ENCODE measurements at regions not wholly inside any gene's neighbourhood (a gene's known extent, or its start where the extent isn't known, plus 50 kb on each side); places are given as distances from the start of the nearest gene placed in this dataset.

- Histone ChIP-seq H3K79me2 (ENCODE audit: control insufficient read depth in 1 of 2, insufficient read depth in 2 of 2, low read length in 2 of 2) (no peaks in the 10 kb centered on the region), H2BK120ac (replicated peaks; ENCODE audit: low read depth, low read length) (no peak overlapping the region), H3K9ac (replicated peaks in 1 of 4; ENCODE audit: extremely low read depth in 1 of 4, low read depth in 3 of 4, low read length in 3 of 4) (no peak overlapping the region), H4K91ac (replicated peaks; ENCODE audit: insufficient read length, low read length) (no peak overlapping the region), H3K4me1 (replicated peaks in 1 of 4; ENCODE audit: control insufficient read depth in 3 of 4, insufficient read depth in 4 of 4, low read length in 3 of 4) (no peaks in the 10 kb centered on the region), H3K18ac (ENCODE audit: extremely low read depth, low read length) (no peak overlapping the region), H3K27ac (ENCODE audit: low read depth, low read length) (no peak overlapping the region), H4K8ac (ENCODE audit: extremely low read depth, insufficient read depth, low read length) (no peak overlapping the region), H3K27me3 (replicated peaks in 1 of 4; ENCODE audit: control insufficient read depth in 3 of 4, extremely low read depth in 1 of 4, insufficient read depth in 3 of 4, low read length in 3 of 4) (no peaks in the 10 kb centered on the region), H3K23ac (ENCODE audit: insufficient read length) (no peak overlapping the region), H2BK20ac (ENCODE audit: low read length) (no peak overlapping the region), H3K9me3 (ENCODE audit: insufficient read depth in 2 of 2, low read depth in 1 of 2, low read length in 1 of 2) (no peaks in the 10 kb centered on the region; a peak in 1 of 4 replicates), H2BK12ac (ENCODE audit: low read depth, low read length) (no peak overlapping the region), H2AK5ac (ENCODE audit: low read depth, low read length) (no peak overlapping the region), H2AFZ (ENCODE audit: low read length) (no peak overlapping the region), H4K20me1 (replicated peaks in 1 of 2; ENCODE audit: control insufficient read depth in 1 of 2, insufficient read depth in 2 of 2, low read length in 2 of 2) (no peaks in the 10 kb centered on the region), H3K56ac (replicated peaks; ENCODE audit: insufficient read length, low read depth, low read length) (peak overlapping the region; percentile 52), H3K4me2 (ENCODE audit: insufficient read depth in 1 of 2, low read depth in 2 of 2, low read length in 2 of 2) (no peak overlapping the region), H4K5ac (ENCODE audit: insufficient read length, low read depth, low read length) (no peak overlapping the region), H3K4ac (replicated peaks; ENCODE audit: insufficient read length, low read depth, low read length) (no peak overlapping the region), H3K79me1 (ENCODE audit: low read depth, low read length) (no peaks in the 10 kb centered on the region), H2BK15ac (ENCODE audit: low read length) (no peak overlapping the region), H3K23me2 (ENCODE audit: low read depth, low read length) (peaks cover 5% of the 10 kb centered on the region; the same call in 1 of the 2 replicates), H3K36me3 (ENCODE audit: control insufficient read depth in 2 of 4, insufficient read depth in 4 of 4, low read length in 3 of 4) (no peaks in the 10 kb centered on the region), H2BK5ac (ENCODE audit: low read depth, low read length) (no peak overlapping the region), H3K4me3 (ENCODE audit: extremely low read depth in 1 of 4, insufficient read depth in 2 of 4, low read depth in 3 of 4, low read length in 4 of 4) (no peak overlapping the region), H3K14ac (ENCODE audit: insufficient read length) (no peak overlapping the region)
- TF ChIP-seq EZH2 (IDR thresholded peaks at IDR 0.05; ENCODE audit: low read depth, low read length, severe bottlenecking): no peak
- TF ChIP-seq, protein P1, sequence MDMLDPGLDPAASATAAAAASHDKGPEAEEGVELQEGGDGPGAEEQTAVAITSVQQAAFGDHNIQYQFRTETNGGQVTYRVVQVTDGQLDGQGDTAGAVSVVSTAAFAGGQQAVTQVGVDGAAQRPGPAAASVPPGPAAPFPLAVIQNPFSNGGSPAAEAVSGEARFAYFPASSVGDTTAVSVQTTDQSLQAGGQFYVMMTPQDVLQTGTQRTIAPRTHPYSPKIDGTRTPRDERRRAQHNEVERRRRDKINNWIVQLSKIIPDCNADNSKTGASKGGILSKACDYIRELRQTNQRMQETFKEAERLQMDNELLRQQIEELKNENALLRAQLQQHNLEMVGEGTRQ (IDR thresholded peaks at IDR 0.05; ENCODE audit: low read length): no peak
- TF ChIP-seq TCF12 (IDR thresholded peaks at IDR 0.05; ENCODE audit: low read depth, low read length): no peak
- no peak for TF ChIP-seq FOSL1 (IDR thresholded peaks at IDR 0.05; ENCODE audit: insufficient read depth, low read depth, low read length)
- 90% methylated on average over 4 of the region's 4 CpGs; no CpG with 5 or more reads in 1 of the 2 experiments for WGBS, 2 experiments (ENCODE audit: extremely low coverage in 1 of 2, insufficient coverage in 1 of 2, insufficient read length in 1 of 2, insufficient replicate concordance in 2 of 2, low coverage in 1 of 2, low lambda C conversion rate in 2 of 2, missing lambda C conversion rate in 1 of 2)
- no peak for DNase-seq (ENCODE audit: low read depth in 1 of 2, low spot score in 2 of 2)
- ChIA-PET CTCF (ENCODE audit: partially characterized antibody) (interaction anchor here (1.7 to 2.1 kb wide), 2 partner anchors 12 to 62 kb away, joined by 5 to 11 read pairs; no protein-coding TSS in a partner anchor), POLR2A (ENCODE audit: partially characterized antibody) (no interaction called here)
- no peak for FAIRE-seq
Observed at GRCh38 chr20:59392736-59393135, 92.3 kb downstream of the EDN3 start.
